Caco-2 (cell line): ENCODE measurements at regions not wholly inside any gene's neighbourhood (a gene's known extent, or its start where the extent isn't known, plus 50 kb on each side); places are given as distances from the start of the nearest gene placed in this dataset.

Experiments used
- BruUV-seq: library from RNA; stranded (reverse); fragments of 400-500 nt; replicated peaks from 2 replicates; lab custom pipeline; 2021; lab: Mats Ljungman, UMichigan
- CTCF ChIA-PET: fragments of 300-600 bp; sonication (Branson Sonifier 250); formaldehyde crosslinking; loops from one replicate; lab custom pipeline; 2022; ENCODE audit warnings: antibody characterized with exemption; lab: Charles Lee
- POLR2A ChIA-PET: fragments of 300-600 bp; sonication (Branson Sonifier 250); formaldehyde crosslinking; loops from one replicate; lab custom pipeline; 2022; ENCODE audit warnings: antibody characterized with exemption; lab: Charles Lee
- DNase-seq, 2 experiments: peaks; one replicate each; pipeline versions ENCODE4 v3.0.0 to v3.0.0-alpha.2; 2020 to 2022
- H3K27me3 ChIP-seq: replicated peaks from 2 replicates; pipeline ENCODE4 v1.6.0; 2011; ENCODE audit warnings: low read length; ENCODE audit not compliant: control insufficient read depth, insufficient read depth
- H3K36me3 ChIP-seq: 2 replicates; pipeline ENCODE4 v1.5.1; 2011; ENCODE audit warnings: low read length; ENCODE audit not compliant: control insufficient read depth, insufficient read depth
- H3K4me1 ChIP-seq: fragments of 250-450 bp; sonication (Bioruptor Pico); 2 replicates; pipeline ENCODE4 v1.5.1; 2020; ENCODE audit warnings: mild to moderate bottlenecking
- H3K4me3 ChIP-seq: 2 replicates; pipeline ENCODE4 v1.5.1; 2011; ENCODE audit warnings: low read depth, mild to moderate bottlenecking, control low read depth, low read length
- H3K9me3 ChIP-seq: fragments of 250-450 bp; sonication (Bioruptor Pico); 2 replicates; pipeline ENCODE4 v1.5.1; 2020; ENCODE audit warnings: mild to moderate bottlenecking, moderate library complexity
- H3K27ac Mint-ChIP-seq: one replicate; pipeline ENCODE4 v1.8.0; 2022; ENCODE audit warnings: mixed read lengths; ENCODE audit not compliant: unreplicated experiment
- H3K27me3 Mint-ChIP-seq: one replicate; pipeline ENCODE4 v1.8.0; 2022; ENCODE audit warnings: mixed read lengths; ENCODE audit not compliant: insufficient read depth, unreplicated experiment
- H3K36me3 Mint-ChIP-seq: one replicate; pipeline ENCODE4 v1.8.0; 2022; ENCODE audit warnings: mild to moderate bottlenecking, mixed read lengths; ENCODE audit not compliant: insufficient read depth, unreplicated experiment
- H3K4me1 Mint-ChIP-seq: one replicate; pipeline ENCODE4 v1.8.0; 2022; ENCODE audit warnings: low read depth, mixed read lengths; ENCODE audit not compliant: unreplicated experiment
- H3K4me3 Mint-ChIP-seq: one replicate; pipeline ENCODE4 v1.8.0; 2022; ENCODE audit warnings: mild to moderate bottlenecking, moderate library complexity, mixed read lengths; ENCODE audit not compliant: unreplicated experiment
- H3K9me3 Mint-ChIP-seq: one replicate; pipeline ENCODE4 v1.8.0; 2022; ENCODE audit warnings: mixed read lengths; ENCODE audit not compliant: unreplicated experiment
- CTCF ChIP-seq, 2 experiments: fragments of 200-600 bp in 1 of 2; IDR thresholded peaks; 1 replicate in 1 of 2; 2 replicates in 1 of 2; pipeline versions ENCODE4 v1.5.1 to v1.8.0; 2011 to 2022; ENCODE audit warnings: antibody characterized with exemption in 1 of 2, control low read depth in 1 of 2, inconsistent platforms in 1 of 2, low read depth in 1 of 2, low read length in 1 of 2, mild to moderate bottlenecking in 1 of 2, moderate library complexity in 1 of 2; ENCODE audit not compliant: insufficient read depth in 1 of 2, severe bottlenecking in 1 of 2, unreplicated experiment in 1 of 2
- intact Hi-C: fragments of 100-400 bp; cut with micrococcal nuclease; formaldehyde crosslinking; loops from one replicate; pipeline ENCODE4 v1.10.0; 2022; ENCODE audit not compliant: unreplicated experiment

GRCh38 chr2:55811048-55811447 is 112.5 kb downstream of the EFEMP1 start:
- Mint-ChIP-seq H3K27ac (no peak overlapping the region), H3K36me3 (no peaks in the 10 kb centered on the region), H3K4me3 (no peak overlapping the region), H3K27me3 (no peaks in the 10 kb centered on the region), H3K4me1 (no peaks in the 10 kb centered on the region), H3K9me3 (peaks cover 17% of the 10 kb centered on the region)
- H3K4me3 ChIP-seq = no peak overlapping the region
- ChIA-PET CTCF (no interaction called here), POLR2A (no interaction called here)
- H3K9me3 ChIP-seq = no peaks in the 10 kb centered on the region
- H3K36me3 ChIP-seq = no peaks in the 10 kb centered on the region
- TF ChIP-seq CTCF (IDR thresholded peaks at IDR 0.05; ENCODE audit: insufficient read depth in 1 of 2, low read depth in 1 of 2, low read length in 1 of 2, severe bottlenecking in 1 of 2, unreplicated experiment in 1 of 2) = no peak
- 0 out of 2 replicates have a peak, but pooled peaks cover 4% of the 10 kb centered on the region for H3K4me1 ChIP-seq
- DNase-seq = no peak
- H3K27me3 ChIP-seq = no peaks in the 10 kb centered on the region
- intact Hi-C loops = no loop called here
- no TSS peak for BruUV-seq

GRCh38 chr2:55810622-55811020 is 113.0 kb downstream of the EFEMP1 start:
- Histone ChIP-seq H3K36me3 (no peaks in the 10 kb centered on the region), H3K4me3 (no peak overlapping the region), H3K4me1 (0 out of 2 replicates have a peak, but pooled peaks cover 4% of the 10 kb centered on the region), H3K9me3 (no peaks in the 10 kb centered on the region), H3K27me3 (no peaks in the 10 kb centered on the region)
- Mint-ChIP-seq H3K27me3 (no peaks in the 10 kb centered on the region), H3K9me3 (peaks cover 17% of the 10 kb centered on the region), H3K4me1 (no peaks in the 10 kb centered on the region), H3K4me3 (no peak overlapping the region), H3K36me3 (no peaks in the 10 kb centered on the region), H3K27ac (no peak overlapping the region)
- intact Hi-C loops = no loop called here
- no TSS peak for BruUV-seq
- DNase-seq = no peak
- ChIA-PET CTCF (no interaction called here), POLR2A (no interaction called here)
- no peak for TF ChIP-seq CTCF (IDR thresholded peaks at IDR 0.05; ENCODE audit: insufficient read depth in 1 of 2, low read depth in 1 of 2, low read length in 1 of 2, severe bottlenecking in 1 of 2, unreplicated experiment in 1 of 2)

GRCh38 chr2:55809875-55810621 is 113.5 kb downstream of the EFEMP1 start:
- Histone ChIP-seq H3K4me3 (no peak overlapping the region), H3K36me3 (no peaks in the 10 kb centered on the region), H3K4me1 (0 out of 2 replicates have a peak, but pooled peaks cover 4% of the 10 kb centered on the region), H3K27me3 (no peaks in the 10 kb centered on the region), H3K9me3 (no peaks in the 10 kb centered on the region)
- intact Hi-C loops = no loop called here
- Mint-ChIP-seq H3K4me1 (no peaks in the 10 kb centered on the region), H3K36me3 (no peaks in the 10 kb centered on the region), H3K4me3 (no peak overlapping the region), H3K9me3 (peaks cover 12% of the 10 kb centered on the region), H3K27me3 (no peaks in the 10 kb centered on the region), H3K27ac (no peak overlapping the region)
- DNase-seq = no peak
- TF ChIP-seq CTCF (IDR thresholded peaks at IDR 0.05; ENCODE audit: insufficient read depth in 1 of 2, low read depth in 1 of 2, low read length in 1 of 2, severe bottlenecking in 1 of 2, unreplicated experiment in 1 of 2) = no peak
- BruUV-seq = no TSS peak
- ChIA-PET POLR2A (no interaction called here), CTCF (no interaction called here)
